ENCODE measurements at regions not wholly inside any gene's neighbourhood (a gene's known extent, or its start where the extent isn't known, plus 50 kb on each side); places are given as distances from the start of the nearest gene placed in this dataset.

DNA sequence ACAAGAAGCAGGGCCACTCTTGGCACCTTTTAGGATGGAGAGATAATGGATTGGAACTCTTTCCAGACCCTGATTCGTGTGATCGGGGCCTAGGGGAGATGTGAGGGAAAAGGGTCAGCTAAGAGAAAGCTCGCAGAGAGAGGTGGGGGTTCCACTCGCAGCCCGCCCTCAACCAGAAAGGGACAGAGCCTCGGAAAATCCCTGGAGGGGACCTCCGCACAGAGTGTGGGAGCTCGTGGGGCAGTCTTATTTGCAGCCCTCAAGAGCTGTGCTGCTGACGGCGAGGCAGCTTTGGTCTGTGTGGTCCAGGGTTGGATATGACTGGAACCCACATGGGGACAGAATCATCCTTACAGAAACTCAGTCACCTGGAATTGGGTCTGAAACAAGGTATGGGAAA lies 184.3 kb upstream of the PMEPA1 start:
- H3K4me1 ChIP-seq (ENCODE audit: insufficient read depth, low read length, severe bottlenecking): no peaks in the 10 kb centered on the region
- no peak overlapping the region for H3K4me3 ChIP-seq (ENCODE audit: low read depth, low read length, poor library complexity, severe bottlenecking)
- peaks cover 5% of the 10 kb centered on the region; the same call in 1 of the 2 replicates for H3K27me3 ChIP-seq (ENCODE audit: insufficient read depth, low read length)
- no peaks in the 10 kb centered on the region for H4K20me1 ChIP-seq (ENCODE audit: insufficient read depth, low read length)
- H3K27ac ChIP-seq (ENCODE audit: low read depth, low read length, poor library complexity, severe bottlenecking): no peak overlapping the region
- no peaks in the 10 kb centered on the region for H3K9me3 ChIP-seq (ENCODE audit: low read length)
- H3K4me2 ChIP-seq (ENCODE audit: low read length): no peak overlapping the region
- no peaks in the 10 kb centered on the region for H3K9me2 ChIP-seq (ENCODE audit: low read depth, low read length)
- H3K79me2 ChIP-seq (ENCODE audit: insufficient read depth, low read length): no peaks in the 10 kb centered on the region
- no peaks in the 10 kb centered on the region for H3F3A ChIP-seq (ENCODE audit: insufficient read depth, low read length)
- H2AFZ ChIP-seq (ENCODE audit: low read length): no peak overlapping the region
- TF ChIP-seq EZH2 (IDR thresholded peaks at IDR 0.05; ENCODE audit: borderline replicate concordance, low read length): no peak
- TF ChIP-seq, protein P1, sequence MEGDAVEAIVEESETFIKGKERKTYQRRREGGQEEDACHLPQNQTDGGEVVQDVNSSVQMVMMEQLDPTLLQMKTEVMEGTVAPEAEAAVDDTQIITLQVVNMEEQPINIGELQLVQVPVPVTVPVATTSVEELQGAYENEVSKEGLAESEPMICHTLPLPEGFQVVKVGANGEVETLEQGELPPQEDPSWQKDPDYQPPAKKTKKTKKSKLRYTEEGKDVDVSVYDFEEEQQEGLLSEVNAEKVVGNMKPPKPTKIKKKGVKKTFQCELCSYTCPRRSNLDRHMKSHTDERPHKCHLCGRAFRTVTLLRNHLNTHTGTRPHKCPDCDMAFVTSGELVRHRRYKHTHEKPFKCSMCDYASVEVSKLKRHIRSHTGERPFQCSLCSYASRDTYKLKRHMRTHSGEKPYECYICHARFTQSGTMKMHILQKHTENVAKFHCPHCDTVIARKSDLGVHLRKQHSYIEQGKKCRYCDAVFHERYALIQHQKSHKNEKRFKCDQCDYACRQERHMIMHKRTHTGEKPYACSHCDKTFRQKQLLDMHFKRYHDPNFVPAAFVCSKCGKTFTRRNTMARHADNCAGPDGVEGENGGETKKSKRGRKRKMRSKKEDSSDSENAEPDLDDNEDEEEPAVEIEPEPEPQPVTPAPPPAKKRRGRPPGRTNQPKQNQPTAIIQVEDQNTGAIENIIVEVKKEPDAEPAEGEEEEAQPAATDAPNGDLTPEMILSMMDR (IDR thresholded peaks at IDR 0.05; ENCODE audit: low read length): no peak
- no peak overlapping the region for H3K9ac ChIP-seq (ENCODE audit: low read length)
- no peaks in the 10 kb centered on the region for H3K36me3 ChIP-seq (ENCODE audit: insufficient read depth, low read length)

DNA sequence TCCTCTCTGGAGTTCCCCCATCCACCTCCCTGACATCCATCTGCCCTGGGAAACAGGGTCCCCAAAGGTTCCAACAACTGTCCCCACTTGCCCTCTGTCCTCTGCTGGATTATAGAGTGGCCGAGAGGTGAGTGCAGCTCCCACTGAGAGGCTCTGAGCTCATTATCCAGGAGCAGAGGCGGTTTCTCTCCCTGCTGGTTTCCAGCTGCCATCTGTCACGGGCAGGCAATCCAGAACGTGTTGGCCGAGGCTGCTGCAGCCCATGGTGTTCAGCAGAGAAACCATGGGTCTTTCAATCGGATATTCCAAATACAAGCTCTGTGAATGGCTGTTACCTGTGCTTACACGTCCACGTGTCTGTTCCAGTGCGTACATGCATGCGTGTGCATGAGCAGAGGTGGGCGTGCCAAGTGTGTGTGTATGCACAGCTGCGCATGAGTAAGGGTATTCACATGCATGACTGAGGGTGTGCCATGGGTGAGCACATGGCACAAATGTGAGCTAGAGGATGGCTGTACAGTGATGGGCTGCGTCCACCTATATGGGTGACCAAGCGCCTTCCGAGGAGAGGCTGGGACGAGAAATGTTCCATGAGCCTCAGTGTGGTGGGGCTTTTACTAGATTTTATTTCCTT lies 183.7 kb upstream of the PMEPA1 start:
- Histone ChIP-seq H3K79me2 (ENCODE audit: insufficient read depth, low read length) (no peaks in the 10 kb centered on the region), H3K4me2 (ENCODE audit: low read length) (no peak overlapping the region), H3K9me3 (ENCODE audit: low read length) (no peaks in the 10 kb centered on the region), H3K4me3 (ENCODE audit: low read depth, low read length, poor library complexity, severe bottlenecking) (no peak overlapping the region), H3K4me1 (ENCODE audit: insufficient read depth, low read length, severe bottlenecking) (no peaks in the 10 kb centered on the region), H2AFZ (ENCODE audit: low read length) (no peak overlapping the region), H3K27ac (ENCODE audit: low read depth, low read length, poor library complexity, severe bottlenecking) (no peak overlapping the region), H3K9me2 (ENCODE audit: low read depth, low read length) (no peaks in the 10 kb centered on the region), H3F3A (ENCODE audit: insufficient read depth, low read length) (no peaks in the 10 kb centered on the region), H3K36me3 (ENCODE audit: insufficient read depth, low read length) (no peaks in the 10 kb centered on the region), H3K27me3 (ENCODE audit: insufficient read depth, low read length) (peaks cover 5% of the 10 kb centered on the region; the same call in 1 of the 2 replicates), H4K20me1 (ENCODE audit: insufficient read depth, low read length) (no peaks in the 10 kb centered on the region), H3K9ac (ENCODE audit: low read length) (no peak overlapping the region)
- no peak for TF ChIP-seq EZH2 (IDR thresholded peaks at IDR 0.05; ENCODE audit: borderline replicate concordance, low read length)
- TF ChIP-seq, protein P1 (IDR thresholded peaks at IDR 0.05; ENCODE audit: low read length): no peak

DNA sequence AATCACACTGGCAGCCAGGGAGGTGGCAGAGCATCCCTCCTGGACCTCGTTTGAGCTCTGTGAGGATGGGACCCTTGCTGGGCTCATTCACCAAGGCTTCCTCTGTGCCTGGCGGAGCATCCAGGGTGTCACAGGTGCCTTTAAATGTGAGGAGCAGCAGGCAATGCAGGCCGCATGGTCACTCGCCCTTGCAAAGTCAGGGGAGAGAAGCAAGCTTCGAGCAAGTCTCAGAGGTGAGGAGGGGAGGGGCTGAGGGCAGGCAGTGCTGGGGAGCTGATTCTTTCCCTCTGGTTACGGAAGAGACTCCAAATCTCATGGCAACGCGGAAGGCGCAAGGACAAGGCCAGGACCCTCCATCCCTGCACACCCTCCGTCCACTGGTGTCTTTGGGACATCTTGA lies 182.7 kb upstream of the PMEPA1 start:
- no peak for TF ChIP-seq EZH2 (IDR thresholded peaks at IDR 0.05; ENCODE audit: borderline replicate concordance, low read length)
- TF ChIP-seq, protein P1 (IDR thresholded peaks at IDR 0.05; ENCODE audit: low read length): no peak
- Histone ChIP-seq H3K4me1 (ENCODE audit: insufficient read depth, low read length, severe bottlenecking) (no peaks in the 10 kb centered on the region), H3K9me3 (ENCODE audit: low read length) (no peaks in the 10 kb centered on the region), H3K27ac (ENCODE audit: low read depth, low read length, poor library complexity, severe bottlenecking) (no peak overlapping the region), H3K79me2 (ENCODE audit: insufficient read depth, low read length) (no peaks in the 10 kb centered on the region), H3K9me2 (ENCODE audit: low read depth, low read length) (no peaks in the 10 kb centered on the region), H2AFZ (ENCODE audit: low read length) (no peak overlapping the region), H3K4me3 (ENCODE audit: low read depth, low read length, poor library complexity, severe bottlenecking) (no peak overlapping the region), H3K36me3 (ENCODE audit: insufficient read depth, low read length) (no peaks in the 10 kb centered on the region), H3K4me2 (ENCODE audit: low read length) (no peak overlapping the region), H3F3A (ENCODE audit: insufficient read depth, low read length) (no peaks in the 10 kb centered on the region), H4K20me1 (ENCODE audit: insufficient read depth, low read length) (no peaks in the 10 kb centered on the region), H3K9ac (ENCODE audit: low read length) (no peak overlapping the region), H3K27me3 (ENCODE audit: insufficient read depth, low read length) (peaks cover 5% of the 10 kb centered on the region; the same call in 1 of the 2 replicates)

Data from OCI-LY1 (cell line).